GM12872 (cell line): ENCODE measurements at regions not wholly inside any gene's neighbourhood (a gene's known extent, or its start where the extent isn't known, plus 50 kb on each side); places are given as distances from the start of the nearest gene placed in this dataset.

Source experiments
- CTCF ChIP-seq: IDR thresholded peaks from 3 replicates; pipeline ENCODE4 v1.5.1; 2011; ENCODE audit warnings: low read depth, mild to moderate bottlenecking, low read length, moderate library complexity; ENCODE audit not compliant: insufficient read depth

DNA sequence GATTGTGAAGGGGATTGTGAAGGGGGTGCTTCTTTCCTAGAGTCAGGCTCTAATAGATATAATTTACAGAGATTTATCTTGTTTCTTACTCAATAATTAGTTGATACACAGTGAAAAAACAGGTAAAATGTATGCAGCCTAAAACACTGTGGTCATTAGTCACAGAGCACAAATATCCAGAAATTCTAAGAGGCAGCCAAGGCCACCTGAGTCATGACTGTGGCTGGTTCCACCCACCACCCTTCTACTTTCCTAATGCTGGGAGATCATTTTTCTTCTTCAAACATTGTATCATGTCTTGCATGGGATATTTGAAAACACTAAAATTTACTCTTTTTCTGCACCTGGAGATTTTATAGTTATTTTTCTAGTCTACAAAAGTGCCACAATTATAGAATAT, 181.6 kb downstream of the OTOR start:
- TF ChIP-seq CTCF = no peak

DNA sequence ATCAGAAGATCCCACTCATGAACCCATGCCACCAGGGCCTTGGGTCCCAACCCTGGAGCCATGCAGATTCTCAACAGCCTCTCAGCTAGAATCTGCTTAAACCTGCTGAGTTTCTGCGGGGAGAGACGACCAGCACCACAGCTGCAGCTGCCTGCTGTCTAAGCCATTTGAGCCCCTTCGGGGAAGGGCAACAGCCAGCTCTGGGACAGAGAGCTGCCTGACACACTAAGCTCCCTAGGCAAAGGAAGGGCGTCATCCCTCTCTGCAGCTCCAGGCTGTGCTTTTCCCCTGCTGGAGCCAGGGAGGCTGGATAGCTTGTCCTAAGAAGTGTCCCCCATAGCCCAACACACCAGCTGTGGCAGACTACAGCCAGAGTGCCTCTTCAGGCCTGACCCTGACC, 182.5 kb downstream of the OTOR start:
- TF ChIP-seq CTCF = no peak

DNA sequence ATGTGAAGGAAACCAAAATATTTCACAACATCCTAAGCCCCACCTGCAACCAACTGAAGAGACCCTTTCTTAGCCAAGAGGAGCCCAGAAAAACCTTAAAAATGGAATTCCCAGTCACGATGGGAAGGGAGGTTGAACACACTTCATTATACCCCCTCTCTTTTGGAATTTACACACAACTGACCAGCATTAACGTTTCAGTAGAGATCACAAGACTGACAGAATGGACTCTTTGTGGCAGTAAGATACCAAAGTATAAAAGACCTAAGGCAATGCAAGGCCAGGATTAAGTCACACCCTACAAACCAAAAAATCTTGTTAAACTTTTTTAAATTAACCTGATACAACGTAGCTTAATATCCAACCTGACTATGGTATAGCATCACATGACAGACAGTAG, 190.9 kb downstream of the OTOR start:
- TF ChIP-seq CTCF = no peak

DNA sequence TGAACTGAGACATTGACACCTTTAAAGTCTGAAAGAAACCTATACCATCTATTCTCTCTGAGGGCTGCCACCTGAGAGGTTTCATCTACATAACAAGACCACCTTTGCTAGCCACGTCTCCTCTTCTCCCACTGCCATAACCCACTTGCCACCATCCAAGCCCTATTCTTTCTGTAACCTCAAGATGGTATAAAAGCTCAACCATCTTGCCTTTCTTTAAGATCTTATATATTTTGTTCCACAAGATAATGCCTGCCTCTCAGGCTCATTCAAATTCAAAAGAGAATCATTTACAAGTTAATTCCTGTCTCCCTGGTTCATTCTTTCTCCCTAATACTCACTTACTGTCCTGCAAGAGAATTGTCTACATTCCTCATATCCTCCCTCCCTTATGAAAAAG, 192.5 kb downstream of the OTOR start:
- TF ChIP-seq CTCF = no peak

- TF ChIP-seq CTCF = no peak
These were observed 193.9 kb downstream of the OTOR start for GRCh38 chr20:16942051-16942450.

GRCh38 chr20:16942756-16943155, 194.6 kb downstream of the OTOR start:
- no peak for TF ChIP-seq CTCF

DNA sequence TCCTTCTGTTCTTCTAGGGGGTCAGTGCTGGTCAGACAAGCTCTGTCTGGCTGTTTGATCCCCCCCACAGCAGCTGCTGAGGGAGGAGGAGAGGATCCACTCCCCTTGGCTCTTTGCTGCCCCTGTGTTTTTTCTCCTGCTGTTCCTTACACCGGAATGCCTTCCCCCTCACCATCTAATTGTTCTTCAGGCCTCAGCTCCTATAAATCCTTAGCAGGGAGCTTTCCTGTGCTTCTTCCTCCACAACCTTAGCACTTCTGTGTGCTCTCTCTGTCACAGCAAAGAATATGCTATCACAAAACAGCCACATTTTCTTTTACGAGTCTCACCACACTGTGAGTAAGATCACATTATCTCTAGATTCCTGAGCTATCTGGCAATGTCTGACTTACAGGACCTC, 196.6 kb downstream of the OTOR start:
- TF ChIP-seq CTCF = no peak

DNA sequence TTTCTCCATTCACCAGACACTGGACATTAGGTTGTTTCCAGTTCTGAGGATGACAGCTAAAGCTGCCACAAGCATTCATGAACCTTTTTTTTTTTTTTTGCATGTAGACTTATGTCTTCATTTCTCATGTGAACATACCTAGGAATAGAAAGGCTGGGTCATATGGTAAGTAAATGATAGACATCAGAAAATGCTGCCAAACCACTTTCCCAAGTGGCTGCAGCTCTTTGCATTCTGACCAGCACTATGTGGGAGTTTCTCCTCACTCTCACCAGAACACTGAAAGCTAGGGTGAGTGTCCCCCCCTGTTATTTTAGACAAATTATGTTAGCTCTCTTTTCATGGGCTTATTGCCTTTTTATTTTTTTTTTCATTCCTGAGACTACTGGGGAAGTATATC, 197.5 kb downstream of the OTOR start:
- no peak for TF ChIP-seq CTCF
